GM21381 (cell line): ENCODE measurements at regions not wholly inside any gene's neighbourhood (a gene's known extent, or its start where the extent isn't known, plus 50 kb on each side); places are given as distances from the start of the nearest gene placed in this dataset.
"Not testable (repeated sequence)": the region's sequence is repeated elsewhere in the genome, so short reads cannot be mapped to it uniquely, and the experiment has no call there.

Experiments
- ATAC-seq: cut with Tn5 transposase; IDR thresholded peaks from one replicate; pipeline ENCODE4 v1.9.1; 2021; ENCODE audit warnings: mild to moderate bottlenecking, moderate library complexity; ENCODE audit not compliant: unreplicated experiment

DNA sequence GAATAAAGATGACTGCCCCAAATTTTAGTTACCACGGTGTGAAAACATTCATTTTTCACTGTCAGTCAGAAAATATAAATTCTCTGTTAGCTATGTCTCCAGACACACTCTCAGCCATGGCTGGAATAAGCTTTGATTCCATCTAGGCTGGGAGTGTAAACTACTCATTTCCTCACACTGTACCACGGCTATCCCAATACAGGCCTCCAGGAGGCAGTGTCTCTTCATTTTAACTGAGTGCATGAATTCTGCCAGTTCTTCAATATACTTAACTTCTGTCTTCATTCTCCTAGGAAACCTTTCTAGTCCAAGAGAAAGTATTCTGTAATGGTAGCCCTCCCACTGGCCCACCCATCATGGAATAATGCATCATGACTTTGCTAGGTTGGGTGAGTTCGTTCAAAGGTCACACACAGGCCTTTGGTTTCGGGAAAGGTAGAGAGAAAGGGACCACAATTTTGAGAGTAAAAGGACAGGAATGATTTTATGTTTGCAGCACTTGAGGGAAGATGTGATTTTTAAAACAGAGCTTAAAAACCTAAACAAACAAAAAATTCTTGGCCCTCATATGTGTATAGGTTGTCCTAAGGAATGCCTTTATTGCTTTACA, 381.1 kb downstream of the SEC23A start:
- ATAC-seq = peak; percentile 75

DNA sequence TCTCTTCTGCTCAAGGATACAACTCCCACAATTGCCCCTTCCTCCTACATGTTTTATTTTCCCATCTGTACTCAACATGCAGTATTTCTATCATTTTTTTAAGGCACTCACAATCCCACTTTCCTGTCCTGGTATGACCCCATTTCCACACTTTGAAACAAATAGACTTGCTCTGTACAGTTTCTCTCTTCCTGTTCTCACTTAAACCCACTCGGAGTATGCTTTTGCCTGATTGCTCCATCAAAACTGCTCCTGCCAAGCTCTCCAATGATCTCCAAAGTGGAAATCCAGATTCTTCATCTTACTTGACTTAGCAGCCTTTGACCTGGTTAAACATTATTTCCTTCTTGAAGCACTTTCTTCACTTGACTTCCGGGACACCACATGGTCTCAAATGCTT, 384.5 kb downstream of the SEC23A start:
- ATAC-seq = no peak

DNA sequence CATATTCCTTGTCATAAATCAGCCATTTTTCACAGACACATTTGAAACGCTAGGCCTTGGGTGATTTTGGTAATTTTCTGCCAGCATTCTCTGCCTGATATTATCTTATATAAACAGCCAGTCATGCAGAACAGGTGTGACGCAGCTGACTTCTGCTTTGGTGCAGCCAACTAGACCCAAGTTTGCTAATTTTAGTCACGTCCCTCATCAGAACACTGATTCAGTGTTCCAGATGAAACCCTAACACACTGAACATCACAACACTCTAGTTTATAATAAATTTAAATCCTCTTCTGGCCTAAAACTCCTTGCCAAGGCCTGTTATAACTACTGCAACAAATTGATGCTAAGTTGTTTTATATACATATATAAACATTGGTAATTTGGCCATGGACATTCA, 386.1 kb downstream of the SEC23A start:
- ATAC-seq = no peak

DNA sequence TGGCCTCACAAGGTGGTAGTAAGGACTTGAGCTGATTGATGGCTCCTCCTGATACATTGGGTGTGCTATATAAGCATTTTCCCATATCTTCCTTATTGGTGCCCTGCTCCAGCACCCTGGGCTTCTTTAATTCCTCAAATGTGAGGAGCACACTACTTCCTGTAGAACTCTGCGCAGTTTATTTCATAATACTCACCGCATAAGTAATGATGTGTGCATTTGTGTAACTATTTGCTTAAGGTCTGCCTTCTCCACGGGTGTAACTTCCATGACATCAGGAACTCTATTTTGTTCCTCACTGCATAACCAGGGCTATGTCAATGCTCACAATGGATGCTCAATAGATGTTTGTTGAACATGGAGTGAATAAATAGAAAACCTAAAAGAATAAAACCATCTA, 392.2 kb downstream of the SEC23A start:
- ATAC-seq = no peak

DNA sequence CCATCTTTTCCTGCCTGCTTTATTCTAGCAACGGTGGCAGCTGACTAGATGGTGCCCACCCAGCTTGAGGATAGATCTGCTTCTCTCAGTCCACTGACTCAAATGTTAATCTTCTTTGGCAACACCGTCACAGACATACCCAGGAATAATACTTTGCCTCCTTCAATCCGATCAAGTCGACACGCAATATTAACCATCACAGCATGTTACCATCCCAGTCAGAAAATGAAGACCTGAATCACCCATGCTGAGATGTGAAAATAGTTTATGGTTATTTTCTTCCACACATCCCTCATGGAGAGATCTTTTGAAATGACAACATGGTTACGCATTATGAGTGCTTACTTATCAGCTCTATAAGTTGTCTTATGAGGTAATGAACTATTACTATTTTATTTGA, 392.8 kb downstream of the SEC23A start:
- no peak for ATAC-seq

DNA sequence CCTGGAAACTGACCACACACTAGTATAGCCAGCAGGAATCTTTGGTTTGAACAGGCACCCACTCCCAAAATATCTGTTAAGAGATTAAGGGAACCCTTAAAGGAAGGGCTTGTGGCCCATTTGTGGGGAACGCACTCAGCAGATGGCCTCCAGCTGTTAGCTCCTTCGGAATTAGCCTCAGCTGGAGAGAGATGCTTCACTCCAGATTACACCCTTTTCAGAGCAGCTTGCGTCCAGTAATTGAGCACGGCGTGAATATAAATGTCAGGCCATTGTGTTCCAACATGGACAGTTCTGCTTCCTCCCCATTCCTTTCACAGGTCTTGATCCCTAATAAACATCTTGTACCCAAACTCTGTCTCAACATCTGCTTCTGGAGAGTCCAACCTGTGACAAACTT, 397.8 kb downstream of the SEC23A start:
- ATAC-seq = no peak

DNA sequence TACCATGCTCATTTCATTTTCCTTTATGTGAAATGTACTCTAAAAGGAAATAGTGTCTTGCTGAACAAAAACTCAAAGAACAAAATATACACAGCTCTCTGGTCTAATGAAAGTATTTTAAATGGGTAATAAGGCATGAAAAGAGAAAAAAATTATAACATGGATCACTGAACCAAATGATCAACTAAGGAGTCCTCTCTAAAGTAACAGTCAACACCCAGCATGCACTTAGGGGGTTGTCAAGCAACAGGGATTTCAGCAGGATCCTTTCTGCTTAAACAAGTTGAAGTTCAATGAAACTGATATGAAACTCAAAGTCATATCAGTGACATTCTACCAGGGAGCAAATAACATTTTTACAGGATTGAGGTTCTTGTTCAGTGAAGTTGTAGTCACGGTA, 398.8 kb downstream of the SEC23A start:
- no peak for ATAC-seq

DNA sequence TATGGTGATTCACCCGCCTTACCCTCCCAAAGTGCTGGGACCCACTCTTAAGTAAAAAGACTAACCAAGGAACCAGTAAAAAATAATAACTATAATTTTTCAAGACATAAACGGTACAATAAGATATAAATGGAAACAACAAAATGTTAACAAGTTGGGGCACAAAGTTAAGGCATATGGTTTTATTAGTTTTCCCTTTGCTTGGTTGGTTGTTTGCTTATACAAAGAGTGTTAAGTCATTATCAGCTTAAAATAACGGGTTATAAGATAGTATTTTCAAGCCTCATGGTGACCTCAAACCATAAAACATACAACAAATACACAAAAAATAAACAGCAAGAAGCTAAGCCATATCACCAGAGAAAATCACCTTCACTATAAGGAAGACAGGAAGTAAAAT, 406.1 kb downstream of the SEC23A start:
- ATAC-seq = no peak

DNA sequence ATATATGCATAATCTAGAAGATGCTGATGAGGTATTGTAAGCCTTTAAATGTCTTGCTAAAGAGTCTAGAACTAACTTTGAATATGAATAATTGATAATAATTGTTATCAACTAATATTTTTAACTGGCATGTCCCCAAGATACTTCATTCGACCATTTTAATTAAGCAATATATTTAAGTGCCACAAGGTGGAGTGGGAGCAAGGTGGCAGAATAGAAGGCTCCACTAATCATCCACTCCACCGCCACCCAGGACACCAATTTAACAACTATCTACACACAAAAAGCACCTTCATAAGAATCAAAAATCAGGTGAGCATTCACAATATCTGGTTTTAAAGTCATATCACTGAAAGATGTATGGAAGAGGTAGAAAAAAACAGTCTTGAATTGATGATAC, 409.6 kb downstream of the SEC23A start:
- no peak for ATAC-seq

DNA sequence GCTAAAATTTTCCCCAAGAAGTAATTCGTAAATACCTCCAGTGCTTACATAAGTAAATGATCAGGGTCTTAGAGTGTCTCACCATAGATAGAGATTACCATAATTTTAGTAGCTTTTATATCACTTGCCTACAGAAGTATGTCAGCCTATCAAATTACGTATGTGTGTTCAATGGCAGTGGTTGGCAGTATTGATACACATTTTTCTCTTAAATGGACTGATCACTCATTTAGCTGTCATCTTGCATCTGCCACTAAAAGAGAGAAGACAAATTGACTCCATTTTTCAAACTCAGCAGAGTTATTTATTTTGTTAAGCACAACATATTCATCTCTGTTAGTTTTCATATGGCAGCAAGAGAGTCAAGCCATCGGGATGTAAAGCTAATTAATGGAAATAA, 413.1 kb upstream of the CLEC14A start:
- ATAC-seq = no peak

DNA sequence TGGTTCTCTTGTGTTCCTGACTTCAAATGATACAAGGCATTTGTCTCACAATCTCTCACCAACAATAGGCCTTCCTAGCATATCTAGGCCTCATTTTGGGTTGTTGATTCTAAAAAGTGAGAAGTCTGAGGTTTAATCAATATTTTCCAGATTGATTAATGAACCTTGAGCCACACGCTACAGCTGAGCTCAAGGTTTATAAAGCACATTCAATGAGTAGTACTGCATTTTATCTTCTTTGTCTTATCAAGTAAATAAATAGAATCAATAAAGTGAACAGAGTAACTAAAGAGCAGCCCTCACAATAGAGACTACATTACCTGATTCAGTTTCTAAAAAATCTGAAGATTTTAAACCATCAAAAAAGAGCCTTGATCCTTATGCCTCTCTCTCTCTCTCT, 407.5 kb upstream of the CLEC14A start:
- ATAC-seq = no peak

DNA sequence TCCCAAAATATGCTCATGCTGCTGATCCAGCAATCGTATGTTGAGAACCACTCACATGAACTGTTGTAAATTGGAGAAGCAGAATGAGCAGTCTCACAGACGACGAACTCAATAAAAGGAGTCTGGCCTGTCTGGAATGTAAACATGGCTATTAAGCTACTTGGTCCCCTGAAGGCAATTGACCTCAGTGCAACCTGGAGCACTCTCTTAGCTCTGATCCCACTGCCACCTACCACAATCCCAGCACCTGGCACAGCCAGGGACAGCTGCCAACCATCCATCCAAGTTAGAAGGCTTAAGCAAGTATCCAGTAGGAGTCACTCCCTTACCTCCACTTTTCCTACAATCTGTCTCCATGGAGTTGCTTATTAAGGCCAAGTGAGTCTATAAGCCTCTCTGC, 406.9 kb upstream of the CLEC14A start:
- ATAC-seq = no peak

DNA sequence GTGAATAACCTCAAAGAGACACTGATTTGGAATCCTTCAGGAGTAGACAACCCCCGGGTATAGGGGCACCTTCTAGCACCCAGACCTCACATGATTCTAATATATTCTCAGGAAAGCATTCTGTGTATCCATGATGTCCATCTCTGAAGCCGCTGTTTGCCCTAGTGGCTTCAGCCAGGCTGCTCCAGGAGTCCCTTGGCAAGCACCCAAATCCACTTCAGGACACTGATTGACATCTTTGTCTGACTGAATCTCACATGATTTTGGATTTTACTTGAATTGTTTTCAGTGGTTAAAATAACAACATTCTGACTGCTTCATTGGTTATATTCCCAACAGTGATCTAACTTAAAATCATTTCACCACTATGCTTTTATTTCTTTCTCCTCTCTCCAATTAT, 390.5 kb upstream of the CLEC14A start:
- ATAC-seq = no peak

DNA sequence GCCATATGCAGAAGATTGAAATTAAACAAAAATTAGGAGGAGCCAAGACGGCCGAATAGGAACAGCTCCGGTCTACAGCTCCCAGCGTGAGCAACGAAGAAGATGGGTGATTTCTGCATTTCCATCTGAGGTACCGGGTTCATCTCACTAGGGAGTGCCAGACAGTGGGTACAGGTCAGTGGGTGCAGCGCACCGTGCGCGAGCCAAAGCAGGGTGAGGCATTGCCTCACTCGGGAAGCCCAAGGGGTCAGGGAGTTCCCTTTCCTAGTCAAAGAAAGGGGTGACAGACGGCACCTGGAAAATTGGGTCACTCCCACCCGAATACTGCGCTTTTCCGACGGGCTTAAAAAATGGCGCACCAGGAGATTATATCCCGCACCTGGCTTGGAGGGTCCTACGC, 379.0 kb upstream of the CLEC14A start:
- ATAC-seq = not testable (repeated sequence)

DNA sequence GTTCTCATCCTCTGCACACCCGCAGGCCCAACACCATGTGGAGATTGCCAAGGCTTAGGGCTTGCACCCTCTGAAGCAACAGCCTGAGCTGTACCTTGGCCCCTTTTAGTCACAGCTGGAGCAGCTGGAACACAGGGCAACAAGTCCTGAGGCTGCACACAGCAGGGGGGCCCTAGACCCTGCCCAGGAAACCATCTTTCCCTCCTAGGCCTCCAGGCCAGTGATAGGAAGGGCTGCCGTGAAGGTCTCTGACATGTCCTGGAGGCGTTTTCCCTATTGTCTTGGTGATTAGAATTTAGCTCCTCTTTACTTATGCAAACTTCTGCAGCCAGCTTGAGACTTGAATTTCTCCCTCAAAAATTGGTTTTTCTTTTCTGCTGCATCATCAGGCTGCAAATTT, 373.5 kb upstream of the CLEC14A start:
- no peak for ATAC-seq

DNA sequence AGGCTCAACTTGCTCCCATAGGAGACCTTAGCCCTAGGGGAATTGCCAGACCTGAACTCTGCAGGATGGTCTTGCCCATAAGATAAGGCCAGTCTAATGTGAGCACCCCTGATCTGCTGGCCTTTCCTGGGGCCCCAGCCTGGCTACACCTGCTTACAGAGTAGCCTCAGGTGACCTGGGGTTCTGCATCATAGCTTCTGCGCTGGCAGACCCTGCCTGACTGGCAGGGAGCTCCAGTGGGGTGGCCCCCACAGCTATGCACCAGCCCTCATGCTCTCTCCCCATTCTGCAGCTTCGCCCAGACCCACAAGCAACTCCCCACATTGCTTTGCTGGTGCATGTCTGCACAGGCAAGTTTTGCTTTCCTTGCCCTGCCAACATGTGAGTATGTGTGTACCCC, 371.3 kb upstream of the CLEC14A start:
- ATAC-seq = no peak

DNA sequence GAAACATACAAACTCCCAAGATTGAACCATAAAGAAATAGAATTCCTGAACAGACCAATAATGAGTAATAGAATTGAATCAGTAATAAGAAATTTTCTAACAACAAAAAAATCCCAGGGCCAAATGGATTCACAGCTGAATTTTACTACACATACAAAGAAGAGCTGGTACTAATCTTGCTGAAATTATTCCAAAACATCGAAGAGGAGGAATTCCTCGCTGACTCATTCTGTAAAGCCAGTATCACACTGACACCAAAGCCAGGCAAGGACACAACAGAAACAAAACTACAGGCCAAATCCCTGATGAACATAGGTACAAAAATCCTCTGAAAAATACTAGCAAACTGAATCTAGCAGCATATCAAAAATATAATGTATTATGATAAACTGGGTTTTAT, 367.8 kb upstream of the CLEC14A start:
- ATAC-seq = no peak

DNA sequence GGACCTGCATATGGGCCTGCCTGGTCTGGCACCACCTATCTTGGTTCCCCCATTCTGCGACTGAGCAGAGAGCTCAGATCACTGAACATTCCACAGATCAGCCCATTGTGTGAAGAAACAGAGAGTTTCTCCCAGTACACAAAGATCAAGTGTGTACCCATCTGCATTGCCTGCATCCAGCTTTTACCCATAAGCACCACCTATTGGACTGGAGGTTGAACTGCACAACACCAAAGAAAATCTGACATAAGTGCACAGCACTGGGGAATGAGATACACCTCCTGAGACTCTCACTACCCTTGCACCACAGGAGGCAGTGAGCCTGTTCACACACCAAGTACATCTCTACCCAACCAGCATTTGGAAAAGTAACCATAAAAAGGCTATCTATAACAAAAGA, 362.6 kb upstream of the CLEC14A start:
- ATAC-seq = no peak

DNA sequence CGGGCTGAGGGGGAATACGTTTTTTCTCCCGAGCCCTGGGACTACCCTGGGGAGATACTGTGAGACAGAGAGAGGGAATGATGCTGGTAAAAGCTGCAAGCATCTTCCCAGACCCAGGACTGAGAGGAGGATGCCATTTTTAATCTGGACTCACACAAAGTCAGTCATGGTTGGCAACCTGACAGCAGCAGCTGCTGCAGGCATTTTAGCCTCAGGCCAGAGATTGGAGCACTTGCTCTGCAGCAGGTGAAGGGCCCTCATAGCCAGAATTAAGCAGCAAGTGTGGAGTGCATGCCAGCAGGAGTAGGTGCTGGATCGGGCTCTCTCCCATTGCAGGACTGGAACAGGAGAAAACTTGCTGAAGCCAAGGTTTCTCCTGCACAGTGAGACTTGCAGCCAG, 361.1 kb upstream of the CLEC14A start:
- no peak for ATAC-seq

DNA sequence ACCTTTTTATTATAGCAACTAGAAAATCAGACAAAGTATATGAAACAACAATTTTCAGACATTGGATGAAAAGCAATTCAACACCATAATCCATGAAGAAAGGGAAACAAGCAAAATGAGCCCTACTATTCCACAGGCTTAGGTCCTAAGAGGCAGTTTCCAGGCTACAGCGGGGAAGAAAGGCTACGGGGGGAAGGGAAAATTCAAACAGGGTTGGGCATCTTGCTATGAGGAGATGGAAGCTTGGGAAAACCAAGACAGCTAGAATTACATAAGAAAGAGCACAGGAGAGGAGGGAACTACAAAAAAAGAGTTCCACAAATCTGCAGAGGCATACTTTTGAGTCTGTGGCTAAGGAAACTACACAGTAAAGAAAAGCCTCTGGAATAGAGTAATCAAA, 356.0 kb upstream of the CLEC14A start:
- ATAC-seq = no peak

DNA sequence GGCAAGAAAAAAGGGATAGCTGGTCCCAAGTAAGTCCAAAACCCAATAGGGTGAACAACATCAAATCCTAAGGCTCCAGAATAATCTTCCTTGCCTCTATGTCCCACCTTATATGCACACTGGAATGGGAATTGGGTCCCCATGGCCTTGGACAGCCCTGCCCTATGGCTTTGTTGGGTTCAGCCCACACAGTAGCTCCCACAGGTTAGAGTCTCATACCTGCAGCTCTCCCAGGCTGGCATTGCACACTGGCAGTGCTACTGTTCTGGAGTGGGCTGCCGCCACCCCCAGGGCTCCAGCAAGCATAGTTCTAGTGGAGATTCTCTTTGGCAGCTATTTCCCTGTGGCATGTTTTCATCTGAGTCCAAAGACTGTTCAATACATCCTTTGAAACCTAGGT, 352.4 kb upstream of the CLEC14A start:
- ATAC-seq = no peak

DNA sequence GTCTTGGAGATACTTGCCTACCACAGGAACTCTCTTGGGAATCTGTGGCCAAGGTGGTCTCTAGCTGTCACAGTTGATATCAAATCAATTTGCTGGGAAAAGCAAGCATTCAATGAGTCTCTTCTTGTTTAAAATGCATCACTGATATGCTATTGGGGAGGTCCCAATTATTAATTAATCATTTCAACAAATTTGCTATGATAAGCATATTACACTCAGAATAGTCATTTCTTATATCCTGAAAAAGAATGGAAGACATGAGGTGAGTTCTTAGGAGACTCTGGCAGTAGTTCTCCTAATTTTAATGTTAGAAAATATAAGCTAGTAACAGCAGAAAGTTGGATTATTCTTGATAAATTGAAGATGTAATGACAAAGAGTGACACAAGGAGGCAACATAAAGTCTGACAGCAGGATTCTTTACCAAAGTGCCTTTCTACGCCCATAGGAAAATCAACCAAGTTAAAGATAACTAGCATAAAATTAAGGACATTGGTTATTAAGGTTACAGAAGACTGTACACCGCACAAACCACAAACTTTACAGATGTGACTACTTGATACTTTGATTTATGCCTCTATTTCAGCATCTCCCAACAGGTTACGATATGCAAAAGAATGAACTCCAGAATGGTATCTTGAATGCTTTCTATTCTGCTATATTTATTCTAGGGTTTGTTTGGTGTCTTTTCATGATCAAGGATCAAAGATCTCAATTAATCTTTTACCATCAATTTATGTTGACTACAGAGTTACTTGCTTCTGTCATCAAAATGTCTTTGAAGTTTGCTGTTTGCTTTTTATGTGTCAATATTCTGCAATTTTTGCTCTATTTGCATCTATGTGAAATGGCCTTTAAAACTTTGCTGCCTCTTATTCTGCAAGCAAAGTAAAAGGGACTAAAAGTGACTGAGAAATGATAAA, 349.6 kb upstream of the CLEC14A start:
- no peak for ATAC-seq

DNA sequence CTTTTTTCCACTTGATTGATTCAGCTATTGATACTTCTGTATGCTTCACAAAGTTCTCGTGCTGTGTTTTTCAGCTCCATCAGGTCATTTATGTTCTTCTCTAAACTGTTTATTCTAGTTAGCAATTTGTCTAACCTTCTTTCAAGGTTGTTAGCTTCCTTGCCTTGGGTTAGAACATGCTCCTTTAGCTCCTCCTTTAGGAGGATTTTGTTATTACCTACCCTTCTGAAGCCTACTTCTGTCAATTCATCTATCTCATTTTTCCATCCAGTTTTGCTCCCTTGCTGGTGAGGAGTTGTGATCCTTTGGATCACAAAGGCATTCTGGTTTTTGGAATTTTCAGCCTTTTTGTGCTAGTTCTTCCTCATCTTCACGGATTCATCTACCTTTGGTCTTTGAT, 344.7 kb upstream of the CLEC14A start:
- not testable (repeated sequence) for ATAC-seq
